SKM-1 (cell line): ENCODE measurements at regions not wholly inside any gene's neighbourhood (a gene's known extent, or its start where the extent isn't known, plus 50 kb on each side); places are given as distances from the start of the nearest gene placed in this dataset.

Source experiments
- DNase-seq: peaks from one replicate; lab custom pipeline; 2025; ENCODE audit not compliant: unreplicated experiment; lab: John Stamatoyannopoulos, UW

- DNase-seq: no peak
These were observed 469.8 kb upstream of the ANO3 start for GRCh38 chr11:25862159-25862558.

GRCh38 chr11:25863986-25864385, 467.9 kb upstream of the ANO3 start:
- DNase-seq: no peak

DNA sequence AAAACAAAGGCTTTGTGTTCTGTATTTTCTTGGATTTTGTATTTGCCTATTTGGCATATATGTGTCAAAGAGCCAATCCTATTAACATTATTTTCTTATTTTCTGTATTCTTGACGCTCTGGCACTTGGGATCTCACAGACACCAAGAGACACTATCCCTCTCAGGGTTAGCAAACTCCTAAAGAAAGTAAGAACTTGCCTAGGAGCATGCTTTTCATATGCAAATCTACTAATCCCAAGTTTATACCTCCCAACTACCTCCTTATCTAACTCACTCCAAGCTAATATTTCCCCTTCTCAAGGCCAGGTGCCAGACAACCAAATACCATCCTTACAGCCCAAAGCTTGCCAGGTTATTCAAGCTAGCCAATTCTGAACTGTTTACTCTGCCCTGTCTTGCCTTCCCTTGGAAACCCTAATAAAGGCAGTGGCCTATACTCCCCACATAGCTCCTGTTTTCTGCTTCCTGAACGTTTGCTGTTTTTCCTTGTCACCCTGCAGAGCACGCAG, 455.4 kb upstream of the ANO3 start:
- DNase-seq: no peak

DNA sequence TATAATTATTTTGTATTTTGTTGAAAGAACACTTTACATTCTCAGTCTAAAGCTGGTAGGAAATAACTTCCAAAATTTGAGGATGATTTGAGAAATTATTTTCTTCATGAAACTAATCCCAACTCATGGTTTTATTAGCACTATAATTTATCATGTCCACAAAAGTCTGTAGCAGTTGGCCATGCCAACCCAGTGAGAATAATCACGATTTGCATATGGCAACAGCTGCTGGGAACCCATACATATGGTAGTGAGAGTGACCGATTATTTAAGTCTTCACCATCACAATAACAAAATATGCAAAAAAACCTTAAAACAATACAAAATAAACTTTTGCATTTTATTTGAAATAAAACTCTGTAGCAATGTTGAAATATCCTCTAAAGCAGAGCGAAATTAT, 445.9 kb upstream of the ANO3 start:
- no peak for DNase-seq

- DNase-seq: no peak
These were observed 441.2 kb upstream of the ANO3 start for GRCh38 chr11:25890626-25891260.

DNA sequence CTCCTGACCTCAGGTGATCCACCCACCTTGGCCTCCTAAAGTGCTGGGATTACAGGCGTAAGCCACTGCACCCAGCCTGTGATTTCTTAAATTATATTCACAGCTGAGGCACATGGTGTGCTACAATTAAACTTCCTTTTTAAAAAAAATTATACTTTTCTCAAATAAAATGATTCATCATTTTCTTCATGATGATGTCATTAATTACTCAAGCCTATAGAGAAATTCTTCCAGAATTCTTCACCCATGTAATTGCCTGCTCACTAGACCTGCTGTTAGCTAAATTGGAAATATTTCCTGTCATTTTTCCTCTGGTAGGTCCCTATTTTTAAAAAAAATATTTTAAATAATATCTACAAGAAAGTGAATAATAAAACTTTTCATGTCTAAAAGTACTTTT, 440.0 kb upstream of the ANO3 start:
- no peak for DNase-seq

- no peak for DNase-seq
These were observed 432.2 kb upstream of the ANO3 start for GRCh38 chr11:25899617-25900160.

DNA sequence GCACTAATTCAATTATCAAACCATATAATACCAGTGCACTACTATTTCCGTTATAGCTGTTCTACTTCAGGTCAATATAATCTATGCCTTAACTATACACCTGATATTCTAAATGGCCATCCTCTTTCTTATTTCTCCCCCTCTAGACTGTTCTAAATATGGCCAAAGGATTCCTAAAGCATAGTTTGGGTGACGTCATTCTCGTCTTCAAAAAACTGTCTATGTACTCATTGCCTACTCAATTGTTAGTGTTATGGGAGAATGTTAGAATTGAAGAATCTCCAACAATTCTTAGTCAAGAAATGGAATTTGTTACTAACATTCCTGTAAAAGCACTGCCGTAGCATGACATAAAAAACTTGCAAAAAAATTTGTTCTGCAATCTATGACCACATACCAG, 431.1 kb upstream of the ANO3 start:
- DNase-seq: no peak

DNA sequence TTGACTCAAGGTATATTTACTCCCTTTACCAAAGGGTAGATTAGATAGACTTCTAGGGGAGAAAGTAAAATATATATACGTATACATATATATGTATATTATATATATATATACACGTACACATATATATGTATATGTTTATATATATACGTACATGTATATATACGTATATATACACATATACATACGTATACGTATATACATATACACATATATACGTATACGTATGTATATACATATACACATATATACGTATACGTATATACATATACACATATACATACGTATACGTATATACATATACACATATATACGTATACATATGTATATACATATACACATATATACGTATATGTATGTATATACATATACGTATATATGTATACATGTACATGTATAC, 430.5 kb upstream of the ANO3 start:
- DNase-seq: no peak

GRCh38 chr11:25902476-25902875, 429.5 kb upstream of the ANO3 start:
- DNase-seq: no peak

- no peak for DNase-seq
These were observed 423.2 kb upstream of the ANO3 start for GRCh38 chr11:25908726-25909125.

DNA sequence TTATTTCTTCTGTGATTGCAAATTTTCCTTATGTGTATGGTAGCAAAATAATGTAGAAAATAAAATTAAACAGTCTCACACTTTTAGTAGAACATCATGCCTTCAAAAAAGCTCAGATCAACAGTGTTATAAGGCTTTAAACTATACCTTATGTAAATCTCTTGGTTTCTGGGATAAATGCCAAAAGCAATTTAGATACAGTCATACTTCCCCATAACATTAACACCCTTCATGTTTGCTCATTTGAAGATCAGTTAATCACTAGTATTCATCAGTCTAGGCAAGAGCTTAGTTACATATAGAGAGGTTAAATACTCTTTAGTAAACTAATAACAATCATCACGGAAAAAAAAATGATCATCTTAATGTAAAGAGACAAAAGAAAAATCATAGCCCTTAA, 421.8 kb upstream of the ANO3 start:
- no peak for DNase-seq

GRCh38 chr11:25920356-25920755, 411.6 kb upstream of the ANO3 start:
- no peak for DNase-seq

DNA sequence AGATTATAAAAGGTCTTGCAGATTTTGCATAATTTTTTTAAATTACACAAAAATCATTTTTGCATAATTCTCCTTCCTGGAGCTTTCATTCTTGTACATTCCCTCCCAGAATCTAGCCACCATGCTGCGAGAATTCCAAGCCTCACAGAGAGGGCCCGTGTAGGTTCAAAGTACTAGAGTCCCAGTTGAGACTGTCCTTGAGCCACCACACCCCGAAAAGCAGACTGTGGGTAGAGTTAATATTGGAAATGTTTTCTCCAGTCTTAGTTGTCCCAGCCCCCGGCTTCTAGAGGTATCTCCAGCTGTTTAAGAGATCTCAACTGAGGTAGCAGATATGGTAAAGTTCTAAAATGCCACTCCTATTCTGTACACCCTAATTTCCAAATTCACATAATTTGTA, 407.3 kb upstream of the ANO3 start:
- DNase-seq: no peak

DNA sequence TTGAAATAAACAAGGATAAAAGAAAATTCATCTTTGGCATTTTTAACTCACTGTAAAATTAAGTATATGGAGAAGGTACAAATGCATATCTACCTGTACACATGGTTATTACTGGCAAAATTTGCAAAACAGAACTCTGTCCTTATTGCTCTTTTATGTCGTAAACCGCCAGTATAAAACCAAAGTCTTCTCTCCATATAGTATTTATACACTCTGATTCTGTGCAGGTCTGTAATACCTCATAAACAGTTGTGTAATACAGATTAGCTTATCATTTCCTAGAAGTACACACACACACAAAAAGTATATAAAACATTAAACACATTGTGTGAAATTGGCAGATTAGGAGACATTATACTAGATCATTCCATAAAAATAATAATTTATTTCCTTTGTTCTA, 406.6 kb upstream of the ANO3 start:
- no peak for DNase-seq

DNA sequence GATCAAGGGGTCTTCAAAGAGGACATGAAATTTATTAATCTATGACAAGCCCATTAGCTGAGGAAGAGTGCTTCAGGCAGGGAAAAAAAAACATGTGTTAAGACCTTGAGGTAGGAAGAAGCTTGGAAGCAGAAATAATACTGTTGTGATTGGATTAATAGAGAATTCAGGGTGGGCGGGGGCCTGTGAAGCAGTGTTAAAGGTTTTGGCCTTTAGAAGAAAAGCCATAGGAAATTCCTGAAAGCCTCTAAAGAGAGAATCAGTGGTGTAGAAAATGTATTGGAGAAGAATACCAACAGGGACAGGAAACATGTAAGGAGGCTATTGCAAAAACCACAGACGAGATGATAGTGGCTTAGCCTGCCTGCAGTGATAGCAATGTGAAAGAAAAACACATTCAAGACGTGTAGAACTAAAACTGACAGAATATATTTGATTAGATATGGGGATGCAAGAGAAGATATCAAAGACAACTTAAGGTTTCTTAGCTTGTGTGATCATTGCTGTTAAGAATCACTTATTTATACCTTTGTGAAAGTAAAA, 404.4 kb upstream of the ANO3 start:
- no peak for DNase-seq

DNA sequence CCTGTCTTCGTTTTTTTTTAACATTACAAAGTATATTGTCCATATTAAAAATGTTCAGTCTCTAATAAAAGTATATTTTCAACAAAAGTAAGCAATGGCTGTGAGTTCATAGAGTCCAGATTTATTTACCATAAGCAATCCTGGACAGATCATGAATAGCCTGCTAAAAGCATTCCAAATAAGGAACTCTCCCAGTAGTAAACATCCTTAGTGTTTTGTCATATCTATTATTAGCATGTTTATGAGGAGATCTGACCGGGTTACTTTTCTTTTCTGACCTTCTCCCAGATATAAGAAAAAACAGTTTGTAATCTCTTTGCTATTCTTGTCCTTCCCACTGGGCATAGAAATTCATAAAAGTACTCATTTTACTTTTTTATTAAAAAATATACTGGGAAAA, 403.9 kb upstream of the ANO3 start:
- DNase-seq: no peak

DNA sequence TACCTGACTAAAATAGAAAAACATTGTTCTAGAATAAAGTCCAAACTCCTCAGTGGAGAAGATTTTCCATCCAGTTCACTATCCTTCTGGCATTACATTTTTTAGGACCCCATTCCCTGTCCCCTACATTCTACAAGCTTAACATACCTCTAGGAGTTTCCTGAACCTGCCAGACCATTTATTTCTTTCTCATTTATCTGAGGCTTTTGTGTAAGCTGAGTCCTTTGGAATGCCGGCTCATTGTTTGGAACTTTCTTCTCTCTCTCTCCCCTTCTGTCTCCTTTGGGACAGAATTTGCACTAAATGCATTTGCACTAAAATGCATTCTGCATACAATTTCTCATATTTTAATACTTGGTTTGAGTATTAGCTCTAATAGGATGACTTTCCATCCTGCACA, 393.0 kb upstream of the ANO3 start:
- no peak for DNase-seq

- no peak for DNase-seq
These were observed 392.2 kb upstream of the ANO3 start for GRCh38 chr11:25939691-25940090.

GRCh38 chr11:25941353-25941752, 390.6 kb upstream of the ANO3 start:
- no peak for DNase-seq

- no peak for DNase-seq
These were observed 388.9 kb upstream of the ANO3 start for GRCh38 chr11:25943031-25943430.

DNA sequence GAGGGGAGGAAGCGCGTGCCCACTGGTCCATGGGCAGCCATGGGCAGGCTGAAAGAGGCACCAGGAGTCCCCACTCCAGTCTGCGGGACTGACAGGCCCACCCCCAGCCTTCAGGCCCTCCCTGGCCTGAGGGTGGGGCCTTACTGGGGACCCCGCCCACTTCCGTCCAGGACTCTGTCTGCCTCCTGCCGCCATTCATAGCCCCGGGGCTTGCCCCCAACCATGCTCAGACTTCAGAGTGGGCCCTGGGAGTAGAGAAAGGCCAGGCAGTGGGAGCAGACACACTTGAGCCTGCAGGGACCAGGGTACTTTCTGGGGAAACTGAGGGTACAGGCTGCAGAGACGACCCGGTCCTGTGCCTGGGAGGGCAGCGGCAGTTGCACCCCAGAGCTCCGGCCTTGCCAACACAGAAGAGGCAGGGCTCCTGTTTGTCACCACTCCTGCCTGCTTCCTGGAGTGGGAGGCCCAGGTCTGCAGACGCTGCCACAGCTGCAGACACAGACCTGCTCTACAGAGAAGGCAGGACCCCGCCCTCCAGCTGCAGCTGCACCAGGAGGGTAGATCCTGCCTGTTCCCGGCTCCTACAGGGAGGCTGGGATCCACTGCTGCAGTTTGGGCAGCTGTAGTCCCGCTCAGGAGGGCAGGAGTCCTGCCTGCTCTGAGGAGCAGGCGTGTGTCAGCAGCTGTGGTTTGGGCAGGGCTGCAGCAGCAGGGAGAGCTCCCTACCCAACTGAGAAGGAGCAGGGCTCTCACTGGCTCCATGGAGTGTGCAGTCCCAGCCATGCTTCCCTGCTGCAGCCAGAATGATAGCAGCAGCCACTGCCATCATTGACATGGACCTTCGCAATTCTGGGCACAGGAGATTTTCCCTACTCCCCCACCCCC, 387.9 kb upstream of the ANO3 start:
- DNase-seq: no peak
